Uterus (tissue), 2 donors: ENCODE measurements at regions not wholly inside any gene's neighbourhood (a gene's known extent, or its start where the extent isn't known, plus 50 kb on each side); places are given as distances from the start of the nearest gene placed in this dataset.

Experiments
- POLR2A ChIP-seq, 2 donors: fragments of 450-650 bp; IDR thresholded peaks; one replicate each; pipeline ENCODE4 v1.6.1; 2016; ENCODE audit warnings: antibody characterized with exemption in 2 of 2, mild to moderate bottlenecking in 1 of 2, moderate library complexity in 1 of 2
- TF ChIP-seq, protein P1 (sequence below), 4 experiments: fragments of 200-600 bp in 2 of 4; fragments of 450-650 bp in 2 of 4; sonication (generic) in 2 of 4; IDR thresholded peaks; one replicate each; pipeline ENCODE4 v1.5.1; 2016 to 2019; ENCODE audit warnings: antibody characterized with exemption in 4 of 4, mild to moderate bottlenecking in 2 of 4, moderate library complexity in 1 of 4

- TF ChIP-seq POLR2A (IDR thresholded peaks at IDR 0.05) = no peak
- TF ChIP-seq, protein P1, sequence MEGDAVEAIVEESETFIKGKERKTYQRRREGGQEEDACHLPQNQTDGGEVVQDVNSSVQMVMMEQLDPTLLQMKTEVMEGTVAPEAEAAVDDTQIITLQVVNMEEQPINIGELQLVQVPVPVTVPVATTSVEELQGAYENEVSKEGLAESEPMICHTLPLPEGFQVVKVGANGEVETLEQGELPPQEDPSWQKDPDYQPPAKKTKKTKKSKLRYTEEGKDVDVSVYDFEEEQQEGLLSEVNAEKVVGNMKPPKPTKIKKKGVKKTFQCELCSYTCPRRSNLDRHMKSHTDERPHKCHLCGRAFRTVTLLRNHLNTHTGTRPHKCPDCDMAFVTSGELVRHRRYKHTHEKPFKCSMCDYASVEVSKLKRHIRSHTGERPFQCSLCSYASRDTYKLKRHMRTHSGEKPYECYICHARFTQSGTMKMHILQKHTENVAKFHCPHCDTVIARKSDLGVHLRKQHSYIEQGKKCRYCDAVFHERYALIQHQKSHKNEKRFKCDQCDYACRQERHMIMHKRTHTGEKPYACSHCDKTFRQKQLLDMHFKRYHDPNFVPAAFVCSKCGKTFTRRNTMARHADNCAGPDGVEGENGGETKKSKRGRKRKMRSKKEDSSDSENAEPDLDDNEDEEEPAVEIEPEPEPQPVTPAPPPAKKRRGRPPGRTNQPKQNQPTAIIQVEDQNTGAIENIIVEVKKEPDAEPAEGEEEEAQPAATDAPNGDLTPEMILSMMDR (IDR thresholded peaks at IDR 0.05) = no peak
These were observed 292.6 kb upstream of the TCF4 start for GRCh38 chr18:55880617-55881016.
